NCI-H146 (cell line): ENCODE measurements at regions not wholly inside any gene's neighbourhood (a gene's known extent, or its start where the extent isn't known, plus 50 kb on each side); places are given as distances from the start of the nearest gene placed in this dataset.
"Not testable (repeated sequence)": the region's sequence is repeated elsewhere in the genome, so short reads cannot be mapped to it uniquely, and the experiment has no call there.

Experiments used
- DNase-seq: peaks from one replicate; lab custom pipeline; 2025; lab: John Stamatoyannopoulos, UW

DNA sequence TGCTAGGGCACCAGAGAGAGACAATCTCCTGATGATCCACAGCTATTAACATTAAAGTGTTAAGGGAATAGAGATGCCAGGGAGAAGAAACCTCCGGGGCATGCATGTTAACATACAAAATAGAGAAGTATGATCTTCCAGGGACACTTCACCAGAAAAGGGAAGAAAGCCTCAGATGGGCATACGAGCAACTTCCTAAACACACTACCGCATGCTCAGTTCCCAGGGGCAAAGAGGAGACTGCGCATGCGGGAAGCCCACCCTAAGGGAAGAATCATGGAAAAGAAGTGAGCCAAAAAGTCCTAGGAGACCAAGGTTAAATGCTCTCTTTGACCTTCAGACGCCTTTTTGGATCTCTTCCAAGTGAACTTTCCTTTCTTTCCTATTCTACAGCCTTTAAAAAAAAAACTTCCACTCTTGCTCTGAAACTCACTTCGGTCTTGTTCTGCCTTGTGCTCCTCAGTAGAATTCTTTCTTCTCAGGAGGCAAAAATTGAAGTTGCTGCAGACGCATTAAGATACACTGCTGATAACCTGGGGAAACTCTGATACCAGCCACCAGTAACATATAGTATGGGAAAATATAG lies 1211.3 kb downstream of the REEP3 start:
- DNase-seq = no peak

GRCh38 chr10:64733980-64734379 lies 1212.8 kb downstream of the REEP3 start:
- DNase-seq = no peak

DNA sequence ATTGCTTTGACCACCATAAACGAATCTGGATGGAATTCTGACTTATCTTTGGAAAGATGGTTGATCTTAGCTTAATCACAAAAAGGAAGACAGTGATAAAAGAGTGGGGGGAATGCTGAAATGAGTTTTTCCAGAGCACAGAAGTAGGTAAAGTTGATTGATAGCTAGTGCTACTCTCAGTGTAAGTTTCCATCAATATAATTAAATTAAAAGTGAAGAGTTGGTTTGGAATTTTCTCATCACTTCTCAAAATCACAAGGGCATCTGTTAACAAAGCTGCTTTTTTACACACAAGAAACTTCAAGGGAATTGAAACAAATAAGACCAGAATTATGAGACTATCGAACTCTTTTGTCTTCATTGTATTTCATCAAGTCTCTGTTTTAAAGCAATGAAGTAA lies 1217.3 kb downstream of the REEP3 start:
- DNase-seq = no peak

GRCh38 chr10:64745565-64745964 lies 1224.4 kb downstream of the REEP3 start:
- no peak for DNase-seq

DNA sequence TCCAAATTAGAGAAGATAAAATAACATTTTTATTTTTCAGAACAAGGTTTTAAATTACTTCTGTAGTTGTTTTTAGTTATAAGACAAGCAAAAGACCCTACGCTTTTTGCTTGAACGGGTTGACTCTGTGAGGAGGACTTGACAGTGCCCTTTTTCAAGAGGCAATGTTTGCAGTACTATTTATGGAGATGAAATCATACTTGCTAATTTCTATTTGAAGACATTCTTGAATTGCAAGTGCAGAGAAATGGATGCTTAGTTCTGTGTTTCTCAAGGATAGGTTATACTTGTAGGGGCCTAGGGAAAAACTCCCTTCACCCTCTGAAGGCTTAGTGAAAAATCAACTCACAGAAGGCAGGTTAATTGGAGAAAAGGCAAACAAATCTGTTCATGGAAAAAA lies 1229.5 kb downstream of the REEP3 start:
- DNase-seq = no peak

- DNase-seq = no peak
These were observed 1232.3 kb downstream of the REEP3 start for GRCh38 chr10:64753516-64753915.

- DNase-seq = no peak
These were observed 1239.2 kb downstream of the REEP3 start for GRCh38 chr10:64760371-64760770.

GRCh38 chr10:64762861-64763260 lies 1241.7 kb downstream of the REEP3 start:
- DNase-seq = no peak

GRCh38 chr10:64765498-64765897 lies 1244.3 kb downstream of the REEP3 start:
- no peak for DNase-seq

DNA sequence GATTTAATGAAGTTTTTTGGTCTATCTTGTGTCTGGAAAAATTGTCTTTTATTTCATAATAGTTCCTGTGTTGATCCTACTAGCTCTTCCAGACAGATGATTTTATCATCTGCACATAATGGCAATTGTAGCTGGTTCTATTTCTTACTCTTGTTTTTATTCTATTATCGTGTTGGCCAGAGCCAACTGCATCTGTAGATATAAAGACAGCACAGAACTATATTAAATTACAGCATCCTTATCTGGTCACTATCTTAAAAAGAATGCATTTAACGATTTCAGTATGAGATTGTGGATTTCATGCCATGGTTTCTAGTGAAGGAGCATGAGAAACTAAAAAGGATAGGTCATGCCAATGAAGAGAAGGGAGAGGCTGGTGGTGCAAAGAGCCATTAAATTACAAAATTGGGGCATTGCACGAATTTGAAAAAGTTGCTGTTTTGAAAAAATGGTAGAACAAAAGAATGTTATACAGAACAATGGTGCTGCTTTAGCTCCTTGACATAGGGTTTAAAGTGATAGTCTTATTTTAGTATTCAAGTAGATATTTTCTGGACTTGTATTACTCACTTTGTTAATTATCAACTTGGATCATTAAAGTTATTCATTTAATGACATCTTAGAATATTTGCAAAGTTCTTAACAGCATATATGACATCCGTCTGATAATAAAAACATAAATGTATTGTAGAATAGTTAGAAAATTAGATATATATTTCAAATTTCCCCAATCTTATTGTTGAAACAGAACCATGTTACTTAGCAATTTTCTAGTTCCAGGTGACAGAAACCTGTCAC lies 1250.3 kb downstream of the REEP3 start:
- DNase-seq = no peak

DNA sequence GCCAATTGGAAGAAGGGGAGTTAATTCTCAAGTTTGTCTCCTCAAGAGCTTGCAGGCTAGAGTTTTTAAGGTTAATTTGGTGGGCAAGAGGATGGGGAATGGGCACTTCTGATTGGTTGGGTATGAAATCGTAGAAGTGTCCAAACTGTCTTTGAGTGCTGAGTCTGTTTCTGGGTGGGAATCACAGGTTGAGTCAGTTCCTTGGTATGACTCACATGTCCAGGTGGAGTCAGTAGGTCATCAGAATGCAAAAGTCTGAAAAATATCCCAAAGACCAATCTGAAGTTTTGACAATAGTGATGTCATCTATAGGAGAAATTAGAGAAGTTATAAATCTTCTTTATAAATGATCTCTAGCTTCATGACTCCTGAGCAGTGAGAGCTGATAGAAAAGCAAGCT lies 1252.2 kb downstream of the REEP3 start:
- DNase-seq = no peak

DNA sequence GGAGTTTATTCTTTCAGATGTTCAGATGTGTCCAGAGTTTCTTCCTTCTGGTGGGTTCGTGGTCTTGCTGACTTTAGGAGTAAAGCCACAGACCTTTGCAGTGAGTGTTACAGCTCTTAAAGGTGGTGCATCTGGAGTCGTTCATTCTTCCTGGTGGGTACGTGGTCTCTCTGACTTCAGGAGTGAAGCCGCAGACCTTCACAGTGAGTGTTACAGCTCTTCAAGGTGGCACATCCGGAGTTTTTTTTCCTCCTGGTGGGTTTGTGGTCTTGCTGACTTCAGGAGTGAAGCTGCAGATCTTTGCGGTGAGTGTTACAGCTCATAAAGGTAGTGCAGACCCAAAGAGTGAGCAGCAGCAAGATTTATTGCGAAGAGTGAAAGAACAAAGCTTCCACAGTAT lies 1263.2 kb downstream of the REEP3 start:
- not testable (repeated sequence) for DNase-seq

GRCh38 chr10:64785816-64786215 lies 1264.6 kb downstream of the REEP3 start:
- DNase-seq = no peak

DNA sequence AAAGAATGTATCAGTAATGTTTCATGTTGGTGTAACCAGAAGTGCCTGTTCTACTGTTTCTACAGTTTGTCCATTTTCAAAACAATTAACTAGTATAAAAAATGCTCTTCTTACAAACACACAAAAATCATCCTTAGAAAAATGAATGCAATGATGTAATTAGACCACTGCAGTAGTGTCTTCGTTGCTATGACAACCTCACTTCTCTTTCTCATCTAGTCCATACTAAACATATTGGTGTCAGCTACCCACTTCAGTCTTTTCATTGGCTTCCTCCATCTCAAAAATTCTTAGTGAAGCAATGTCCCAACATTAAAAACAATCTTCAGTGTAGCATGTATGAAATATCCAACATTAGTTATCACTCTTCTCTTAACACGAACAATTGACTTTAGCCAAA lies 1265.8 kb downstream of the REEP3 start:
- DNase-seq = no peak

DNA sequence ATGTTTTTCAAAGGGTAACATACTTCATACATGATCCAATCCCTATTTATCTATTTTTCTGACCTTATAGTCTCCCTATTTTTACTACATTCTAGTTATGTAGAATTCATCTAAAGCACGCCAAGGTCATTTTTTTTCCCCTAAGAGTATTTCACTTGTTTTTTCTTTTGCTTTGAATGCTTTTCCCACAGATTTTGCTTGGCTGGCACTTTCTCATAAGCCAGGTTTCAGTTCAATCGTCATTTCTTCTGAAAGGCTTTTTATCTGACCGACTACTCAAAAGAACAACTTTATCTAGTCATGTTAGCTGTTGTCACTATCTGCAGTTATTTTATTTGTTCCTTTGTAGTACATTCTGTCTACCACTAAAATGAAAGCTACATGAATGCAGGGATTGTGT lies 1274.6 kb downstream of the REEP3 start:
- no peak for DNase-seq

DNA sequence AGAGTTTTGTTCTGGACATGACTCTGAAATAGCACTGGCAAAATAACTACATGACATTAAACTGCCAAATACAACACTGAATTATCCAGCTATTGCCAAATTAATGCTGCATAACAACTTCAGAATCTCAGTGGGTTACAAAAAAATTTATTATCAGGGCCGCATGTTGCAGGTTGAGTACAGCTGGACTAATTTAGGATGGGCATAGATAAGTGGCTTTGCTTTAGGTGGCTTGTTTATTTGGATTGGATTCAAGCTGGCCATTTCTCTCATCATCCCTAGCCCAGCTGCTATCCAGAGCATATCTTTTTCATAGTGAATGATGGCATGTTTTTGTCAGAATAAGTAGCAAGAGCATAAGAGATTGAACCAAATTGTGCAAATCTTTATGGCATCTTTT lies 1277.1 kb downstream of the REEP3 start:
- no peak for DNase-seq

- DNase-seq = not testable (repeated sequence)
These were observed 1287.0 kb downstream of the REEP3 start for GRCh38 chr10:64808233-64808632.

- not testable (repeated sequence) for DNase-seq
These were observed 1288.8 kb downstream of the REEP3 start for GRCh38 chr10:64810046-64810445.

GRCh38 chr10:64813391-64813790 lies 1292.2 kb downstream of the REEP3 start:
- no peak for DNase-seq

- DNase-seq = no peak
These were observed 1293.0 kb downstream of the REEP3 start for GRCh38 chr10:64814201-64814600.

GRCh38 chr10:64829888-64830412 lies 1308.7 kb downstream of the REEP3 start:
- DNase-seq = no peak

- DNase-seq = no peak
These were observed 1309.7 kb downstream of the REEP3 start for GRCh38 chr10:64830869-64831268.

GRCh38 chr10:64840341-64840740 lies 1319.1 kb downstream of the REEP3 start:
- DNase-seq = no peak

- no peak for DNase-seq
These were observed 1325.5 kb downstream of the REEP3 start for GRCh38 chr10:64846700-64847099.
